NCI-H2029 treated with DMSO at 0.1 percent for 48 hours (cell line): ENCODE measurements at regions not wholly inside any gene's neighbourhood (a gene's known extent, or its start where the extent isn't known, plus 50 kb on each side); places are given as distances from the start of the nearest gene placed in this dataset.
"Not testable (repeated sequence)": the region's sequence is repeated elsewhere in the genome, so short reads cannot be mapped to it uniquely, and the experiment has no call there.

Source experiments
- DNase-seq: peaks from one replicate; lab custom pipeline; 2025; lab: John Stamatoyannopoulos, UW

GRCh38 chrX:6990552-6991193 lies 156.8 kb upstream of the STS start:
- DNase-seq, result no peak

GRCh38 chrX:6989858-6990257 lies 157.7 kb upstream of the STS start:
- no peak for DNase-seq

- DNase-seq, result not testable (repeated sequence)
These were observed 158.8 kb upstream of the STS start for GRCh38 chrX:6988694-6989093.

- DNase-seq, result no peak
These were observed 160.6 kb upstream of the STS start for GRCh38 chrX:6986915-6987314.

GRCh38 chrX:6985537-6985936 lies 162.0 kb upstream of the STS start:
- no peak for DNase-seq

- DNase-seq, result no peak
These were observed 164.1 kb upstream of the STS start for GRCh38 chrX:6983207-6983955.

GRCh38 chrX:6981718-6982406 lies 165.7 kb upstream of the STS start:
- DNase-seq, result no peak

GRCh38 chrX:6980981-6981380 lies 166.5 kb upstream of the STS start:
- no peak for DNase-seq

- no peak for DNase-seq
These were observed 179.3 kb upstream of the STS start for GRCh38 chrX:6968231-6968630.

GRCh38 chrX:6965729-6966128 lies 181.8 kb upstream of the STS start:
- no peak for DNase-seq

- no peak for DNase-seq
These were observed 185.5 kb upstream of the STS start for GRCh38 chrX:6962006-6962355.

- DNase-seq, result no peak
These were observed 186.1 kb upstream of the STS start for GRCh38 chrX:6961286-6962005.

GRCh38 chrX:6959006-6959405 lies 188.5 kb upstream of the STS start:
- DNase-seq, result no peak

- no peak for DNase-seq
These were observed 192.7 kb upstream of the STS start for GRCh38 chrX:6954836-6955235.

- DNase-seq, result no peak
These were observed 201.3 kb upstream of the STS start for GRCh38 chrX:6946168-6946567.

- no peak for DNase-seq
These were observed 206.5 kb upstream of the STS start for GRCh38 chrX:6941041-6941440.

- not testable (repeated sequence) for DNase-seq
These were observed 214.6 kb upstream of the STS start for GRCh38 chrX:6932942-6933341.

- DNase-seq, result no peak
These were observed 217.1 kb upstream of the STS start for GRCh38 chrX:6930307-6930849.

GRCh38 chrX:6924443-6925077 lies 223.0 kb upstream of the STS start:
- DNase-seq, result no peak

GRCh38 chrX:6917666-6918065 lies 229.8 kb upstream of the STS start:
- no peak for DNase-seq

GRCh38 chrX:6910218-6910617 lies 237.3 kb upstream of the STS start:
- DNase-seq, result no peak

GRCh38 chrX:6909396-6909795 lies 238.1 kb upstream of the STS start:
- no peak for DNase-seq
